ENCODE measurements at regions not wholly inside any gene's neighbourhood (a gene's known extent, or its start where the extent isn't known, plus 50 kb on each side); places are given as distances from the start of the nearest gene placed in this dataset.

DNA sequence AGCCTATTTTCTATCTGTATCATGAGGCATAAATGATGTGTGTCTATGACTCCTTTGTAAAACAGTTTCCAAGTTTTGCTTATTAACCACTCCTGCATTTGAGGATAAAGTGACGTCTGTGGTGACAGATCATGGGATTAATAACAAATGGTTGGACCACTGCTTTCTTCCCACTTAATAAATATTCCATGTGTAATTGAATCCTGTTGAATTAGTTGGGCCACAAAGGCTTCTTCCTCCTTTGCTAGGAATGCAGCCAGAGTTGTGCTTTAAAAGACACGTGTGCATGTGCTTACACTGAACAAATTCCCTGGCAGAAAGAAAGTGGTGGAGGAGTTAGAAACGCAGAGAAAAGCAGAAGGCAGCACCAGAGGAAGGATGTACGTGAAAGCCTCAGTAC lies 150.2 kb downstream of the ACTBL2 start:
- no peak for DNase-seq

GRCh38 chr5:57327561-57328367 lies 153.9 kb downstream of the GPBP1 start:
- DNase-seq: no peak

- DNase-seq: no peak
These were observed 152.0 kb downstream of the GPBP1 start for GRCh38 chr5:57325678-57326397.

GRCh38 chr5:57324861-57325260 lies 151.0 kb downstream of the GPBP1 start:
- DNase-seq: no peak

GRCh38 chr5:57324181-57324580 lies 150.3 kb downstream of the GPBP1 start:
- no peak for DNase-seq

GRCh38 chr5:57320582-57320981 lies 146.7 kb downstream of the GPBP1 start:
- DNase-seq: no peak

GRCh38 chr5:57319628-57320027 lies 145.8 kb downstream of the GPBP1 start:
- DNase-seq: no peak

DNA sequence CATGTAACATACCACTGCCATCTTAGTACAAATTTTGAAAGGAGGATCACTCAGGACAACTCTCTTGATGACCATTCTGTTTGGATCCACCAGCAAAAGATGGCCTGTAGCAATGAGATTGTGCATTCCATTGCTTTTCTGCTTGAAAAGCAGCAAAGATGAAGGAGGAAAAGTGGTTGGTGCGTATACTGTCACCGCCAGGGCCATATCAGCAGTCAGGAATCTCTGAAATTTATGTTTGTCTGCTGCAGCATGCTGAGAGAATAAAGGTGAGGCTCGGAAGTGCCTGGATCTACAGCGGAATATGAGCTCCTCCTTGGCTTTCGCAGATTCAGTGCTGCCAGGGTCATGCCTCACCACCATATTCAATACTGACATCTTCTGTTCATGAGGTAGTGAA lies 144.4 kb downstream of the GPBP1 start:
- DNase-seq: no peak

GRCh38 chr5:57317341-57317740 lies 143.5 kb downstream of the GPBP1 start:
- no peak for DNase-seq

- no peak for DNase-seq
These were observed 143.0 kb downstream of the GPBP1 start for GRCh38 chr5:57316798-57317327.

DNA sequence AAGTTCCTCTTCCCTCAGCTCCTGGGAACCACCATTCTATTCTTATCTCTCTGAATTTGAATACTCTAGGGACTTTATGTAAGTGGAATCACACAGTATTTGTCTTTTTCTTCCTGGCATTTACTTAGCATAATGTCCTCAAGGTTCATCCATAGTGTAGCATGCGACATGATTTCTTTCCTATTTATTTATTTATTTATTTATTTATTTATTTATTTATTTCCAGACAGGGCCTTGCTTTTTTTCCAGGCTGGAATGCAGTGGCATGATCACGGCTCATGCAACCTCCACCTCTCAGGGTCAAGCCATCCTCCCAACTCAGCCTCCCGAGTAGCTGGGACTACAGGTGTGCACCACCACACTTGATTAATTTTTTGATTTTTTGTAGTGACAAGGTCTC lies 142.1 kb downstream of the GPBP1 start:
- DNase-seq: no peak
